Hepatocyte (in vitro differentiated cells): ENCODE measurements at regions not wholly inside any gene's neighbourhood (a gene's known extent, or its start where the extent isn't known, plus 50 kb on each side); places are given as distances from the start of the nearest gene placed in this dataset.

Experiments
- EZH2 ChIP-seq: fragments of 200-600 bp; sonication (generic); IDR thresholded peaks from 2 replicates; pipeline ENCODE4 v1.6.1; 2016; ENCODE audit warnings: antibody characterized with exemption, mild to moderate bottlenecking, borderline replicate concordance
- EZH2phosphoT487 ChIP-seq: fragments of 200-600 bp; sonication (generic); IDR thresholded peaks from one replicate; pipeline ENCODE4 v1.6.1; 2018; ENCODE audit warnings: antibody characterized with exemption, mild to moderate bottlenecking, low read depth, moderate library complexity; ENCODE audit not compliant: unreplicated experiment, severe bottlenecking
- TF ChIP-seq, protein P1 (sequence below): fragments of 200-600 bp; sonication (generic); IDR thresholded peaks from 2 replicates; pipeline ENCODE4 v1.5.1; 2016; ENCODE audit warnings: antibody characterized with exemption, mild to moderate bottlenecking; ENCODE audit not compliant: poor library complexity

DNA sequence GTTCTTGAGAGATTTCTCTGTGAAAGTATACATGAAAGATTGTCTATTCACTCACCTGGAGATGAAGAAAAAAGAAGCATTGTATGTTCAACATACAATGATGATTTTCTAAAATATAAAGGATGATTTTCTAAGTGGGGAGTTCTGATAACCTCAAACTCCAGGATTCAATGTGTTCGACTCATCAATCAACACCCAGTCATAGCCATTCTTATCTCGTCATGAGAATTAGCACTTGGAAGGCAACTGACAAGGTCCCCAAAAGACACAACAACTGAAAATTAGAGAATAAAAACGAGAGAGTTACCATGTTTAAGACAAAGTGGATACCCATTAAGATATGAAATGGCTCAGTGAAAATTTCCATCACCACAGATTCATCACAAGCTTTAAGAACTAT, 52.1 kb upstream of the SIMC1 start:
- TF ChIP-seq, protein P1, sequence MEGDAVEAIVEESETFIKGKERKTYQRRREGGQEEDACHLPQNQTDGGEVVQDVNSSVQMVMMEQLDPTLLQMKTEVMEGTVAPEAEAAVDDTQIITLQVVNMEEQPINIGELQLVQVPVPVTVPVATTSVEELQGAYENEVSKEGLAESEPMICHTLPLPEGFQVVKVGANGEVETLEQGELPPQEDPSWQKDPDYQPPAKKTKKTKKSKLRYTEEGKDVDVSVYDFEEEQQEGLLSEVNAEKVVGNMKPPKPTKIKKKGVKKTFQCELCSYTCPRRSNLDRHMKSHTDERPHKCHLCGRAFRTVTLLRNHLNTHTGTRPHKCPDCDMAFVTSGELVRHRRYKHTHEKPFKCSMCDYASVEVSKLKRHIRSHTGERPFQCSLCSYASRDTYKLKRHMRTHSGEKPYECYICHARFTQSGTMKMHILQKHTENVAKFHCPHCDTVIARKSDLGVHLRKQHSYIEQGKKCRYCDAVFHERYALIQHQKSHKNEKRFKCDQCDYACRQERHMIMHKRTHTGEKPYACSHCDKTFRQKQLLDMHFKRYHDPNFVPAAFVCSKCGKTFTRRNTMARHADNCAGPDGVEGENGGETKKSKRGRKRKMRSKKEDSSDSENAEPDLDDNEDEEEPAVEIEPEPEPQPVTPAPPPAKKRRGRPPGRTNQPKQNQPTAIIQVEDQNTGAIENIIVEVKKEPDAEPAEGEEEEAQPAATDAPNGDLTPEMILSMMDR: no peak
- TF ChIP-seq EZH2 (no peak), EZH2phosphoT487 (no peak)
